Sigmoid colon (tissue), 4 donors: ENCODE measurements at regions not wholly inside any gene's neighbourhood (a gene's known extent, or its start where the extent isn't known, plus 50 kb on each side); places are given as distances from the start of the nearest gene placed in this dataset.

ENCODE experiments used
- CTCF ChIP-seq, 4 experiments: fragments of 450-650 bp in 3 of 4; fragments of 200-600 bp in 1 of 4; IDR thresholded peaks; one replicate each; pipeline ENCODE4 v1.5.1; 2016 to 2019; ENCODE audit warnings: antibody characterized with exemption in 4 of 4, mild to moderate bottlenecking in 3 of 4, moderate library complexity in 2 of 4
- EP300 ChIP-seq, 4 donors: sonication (generic); formaldehyde crosslinking; IDR thresholded peaks; one replicate each; pipeline ENCODE4 v1.6.1; 2017; ENCODE audit warnings: antibody characterized with exemption in 4 of 4
- POLR2A ChIP-seq, 2 donors: fragments of 450-650 bp; IDR thresholded peaks; one replicate each; pipeline ENCODE4 v1.6.1; 2016; ENCODE audit warnings: antibody characterized with exemption in 2 of 2, mild to moderate bottlenecking in 2 of 2, moderate library complexity in 2 of 2
- POLR2AphosphoS5 ChIP-seq, 4 donors: sonication (generic); formaldehyde crosslinking; IDR thresholded peaks; one replicate each; pipeline ENCODE4 v1.6.1; 2017; ENCODE audit warnings: antibody characterized with exemption in 4 of 4

- TF ChIP-seq CTCF (IDR thresholded peaks at IDR 0.05) (no peak), POLR2A (IDR thresholded peaks at IDR 0.05) (no peak), POLR2AphosphoS5 (IDR thresholded peaks at IDR 0.05) (no peak), EP300 (IDR thresholded peaks at IDR 0.05) (no peak)
These were observed 338.6 kb downstream of the COL12A1 start for GRCh38 chr6:74867291-74867690.
